ENCODE measurements at regions not wholly inside any gene's neighbourhood (a gene's known extent, or its start where the extent isn't known, plus 50 kb on each side); places are given as distances from the start of the nearest gene placed in this dataset.

GRCh38 chr7:443279-443833 is 76.3 kb downstream of the PDGFA start:
- no peak for TF ChIP-seq CBX3 (IDR thresholded peaks at IDR 0.05; ENCODE audit: low read depth)
- TF ChIP-seq CTCF (IDR thresholded peaks at IDR 0.05 in 2 of 3, conservative IDR thresholded peaks at IDR 0.05 in 1 of 3; ENCODE audit: borderline replicate concordance in 1 of 3, insufficient read depth in 1 of 3, low read depth in 2 of 3, low read length in 2 of 3), result no peak
- no peak for TF ChIP-seq POLR2A (IDR thresholded peaks at IDR 0.05; ENCODE audit: borderline replicate concordance, extremely low read depth, insufficient read depth, insufficient read length)
- no peak for TF ChIP-seq REST (IDR thresholded peaks at IDR 0.05; ENCODE audit: low read depth)
